ENCODE measurements at regions not wholly inside any gene's neighbourhood (a gene's known extent, or its start where the extent isn't known, plus 50 kb on each side); places are given as distances from the start of the nearest gene placed in this dataset.

GRCh38 chr4:167966143-167966542 lies 126.2 kb upstream of the ANXA10 start:
- no peak for TF ChIP-seq CTCF (conservative IDR thresholded peaks at IDR 0.05 in 1 of 2, IDR thresholded peaks at IDR 0.05 in 1 of 2; ENCODE audit: extremely low read depth in 1 of 2, insufficient read depth in 1 of 2, low read depth in 1 of 2, low read length in 2 of 2)
- no peak for TF ChIP-seq EZH2 (IDR thresholded peaks at IDR 0.05; ENCODE audit: borderline replicate concordance, low read length)
